ENCODE measurements at regions not wholly inside any gene's neighbourhood (a gene's known extent, or its start where the extent isn't known, plus 50 kb on each side); places are given as distances from the start of the nearest gene placed in this dataset.
"Not testable (repeated sequence)": the region's sequence is repeated elsewhere in the genome, so short reads cannot be mapped to it uniquely, and the experiment has no call there.

GRCh38 chr11:98068251-98068650 lies 952.5 kb upstream of the CNTN5 start:
- Histone ChIP-seq H2BK5ac (ENCODE audit: low read depth, low read length, poor library complexity, severe bottlenecking) (no peak overlapping the region), H3K4ac (ENCODE audit: low read depth, low read length) (no peak overlapping the region), H3K27ac (ENCODE audit: insufficient read depth, low read length) (no peak overlapping the region), H3K56ac (ENCODE audit: extremely low read depth, insufficient read depth, low read length) (no peak overlapping the region), H2AK9ac (replicated peaks; ENCODE audit: low read depth, low read length, poor library complexity) (no peak overlapping the region), H4K20me1 (ENCODE audit: insufficient read depth, low read length) (no peaks in the 10 kb centered on the region), H3K9me3 (ENCODE audit: control insufficient read depth, insufficient read depth, low read length) (0 out of 2 replicates have a peak, but pooled peaks cover 2% of the 10 kb centered on the region), H2BK20ac (ENCODE audit: low read depth, low read length) (no peak overlapping the region), H2AFZ (replicated peaks; ENCODE audit: low read length, poor library complexity) (no peak overlapping the region), H3K23ac (ENCODE audit: low read depth, low read length) (no peak overlapping the region), H3K4me1 (ENCODE audit: control insufficient read depth, insufficient read depth, low read length) (no peaks in the 10 kb centered on the region), H2BK120ac (ENCODE audit: low read depth, low read length) (no peak overlapping the region), H3K4me3 (ENCODE audit: insufficient read depth, low read depth, low read length) (no peak overlapping the region), H3K14ac (replicated peaks; ENCODE audit: low read depth, low read length) (no peak overlapping the region), H3K79me1 (ENCODE audit: low read depth in 1 of 2, low read length in 2 of 2) (no peaks in the 10 kb centered on the region), H3K36me3 (ENCODE audit: control insufficient read depth, insufficient read depth, low read length) (no peaks in the 10 kb centered on the region), H2AK5ac (ENCODE audit: low read depth, low read length) (no peak overlapping the region), H3K27me3 (ENCODE audit: control insufficient read depth, insufficient read depth, low read length) (no peaks in the 10 kb centered on the region), H3K9ac (ENCODE audit: low read depth, low read length) (no peak overlapping the region), H4K8ac (ENCODE audit: low read depth in 2 of 2, low read length in 2 of 2) (no peak overlapping the region), H3K9me1 (ENCODE audit: insufficient read depth, low read length) (no peaks in the 10 kb centered on the region), H2BK15ac (ENCODE audit: low read depth, low read length) (no peak overlapping the region), H3K4me2 (ENCODE audit: low read depth, low read length) (no peak overlapping the region), H4K5ac (ENCODE audit: low read depth, low read length) (no peak overlapping the region), H3K18ac (ENCODE audit: low read depth, low read length) (no peak overlapping the region), H4K91ac (ENCODE audit: insufficient read depth, low read depth, low read length) (no peak overlapping the region)
- POLR2A ChIA-PET (ENCODE audit: unreplicated experiment): no interaction called here
- dilution Hi-C loops (cut with HindIII; ENCODE audit: low sequenced_read_pairs, unreplicated experiment) (no loop called here), intact Hi-C loops (cut with micrococcal nuclease) (no loop called here), in situ Hi-C loops (cut with MboI; ENCODE audit: low sequenced_read_pairs) (no loop called here)
- DNase-seq (no peak), ATAC-seq (ENCODE audit: low read depth) (no peak)
- BruUV-seq (replicated peaks): no TSS peak
- CTCF ChIA-PET: no interaction called here
- WGBS, 2 experiments (ENCODE audit: extremely low coverage in 2 of 2, insufficient read length in 1 of 2): 0% methylated on average over 1 of the region's 1 CpG; no CpG with 5 or more reads in 1 of the 2 experiments
- no peak for TF ChIP-seq SMC3 (IDR thresholded peaks at IDR 0.05; ENCODE audit: low read depth, low read length)
- TF ChIP-seq MAFK (IDR thresholded peaks at IDR 0.05; ENCODE audit: low read depth, low read length): no peak
- no peak for TF ChIP-seq BHLHE40 (IDR thresholded peaks at IDR 0.05; ENCODE audit: low read depth, low read length)
- TF ChIP-seq FOS (IDR thresholded peaks at IDR 0.05; ENCODE audit: low read depth, low read length): no peak
- no peak for TF ChIP-seq CEBPB (IDR thresholded peaks at IDR 0.05; ENCODE audit: low read depth, low read length)

- H3K23ac ChIP-seq (ENCODE audit: low read depth, low read length); H3K14ac ChIP-seq (replicated peaks; ENCODE audit: low read depth, low read length); H3K36me3 ChIP-seq (ENCODE audit: control insufficient read depth, insufficient read depth, low read length); H3K4me1 ChIP-seq (ENCODE audit: control insufficient read depth, insufficient read depth, low read length); H3K79me1 ChIP-seq (ENCODE audit: low read depth in 1 of 2, low read length in 2 of 2); in situ Hi-C loops (cut with MboI; ENCODE audit: low sequenced_read_pairs); CTCF ChIA-PET; dilution Hi-C loops (cut with HindIII; ENCODE audit: low sequenced_read_pairs, unreplicated experiment); H3K9me3 ChIP-seq (ENCODE audit: control insufficient read depth, insufficient read depth, low read length); H3K4me3 ChIP-seq (ENCODE audit: insufficient read depth, low read depth, low read length); H4K91ac ChIP-seq (ENCODE audit: insufficient read depth, low read depth, low read length); H3K27me3 ChIP-seq (ENCODE audit: control insufficient read depth, insufficient read depth, low read length); H3K27ac ChIP-seq (ENCODE audit: insufficient read depth, low read length); H2BK20ac ChIP-seq (ENCODE audit: low read depth, low read length); H2BK5ac ChIP-seq (ENCODE audit: low read depth, low read length, poor library complexity, severe bottlenecking); ATAC-seq (ENCODE audit: low read depth); H2AK5ac ChIP-seq (ENCODE audit: low read depth, low read length); H3K9ac ChIP-seq (ENCODE audit: low read depth, low read length); H3K4me2 ChIP-seq (ENCODE audit: low read depth, low read length); H2BK15ac ChIP-seq (ENCODE audit: low read depth, low read length); H3K18ac ChIP-seq (ENCODE audit: low read depth, low read length); H4K20me1 ChIP-seq (ENCODE audit: insufficient read depth, low read length); H3K9me1 ChIP-seq (ENCODE audit: insufficient read depth, low read length); H4K8ac ChIP-seq (ENCODE audit: low read depth in 2 of 2, low read length in 2 of 2); BruUV-seq (replicated peaks); intact Hi-C loops (cut with micrococcal nuclease); POLR2A ChIA-PET (ENCODE audit: unreplicated experiment); H2BK120ac ChIP-seq (ENCODE audit: low read depth, low read length); H2AK9ac ChIP-seq (replicated peaks; ENCODE audit: low read depth, low read length, poor library complexity); H2AFZ ChIP-seq (replicated peaks; ENCODE audit: low read length, poor library complexity); DNase-seq; H4K5ac ChIP-seq (ENCODE audit: low read depth, low read length); H3K56ac ChIP-seq (ENCODE audit: extremely low read depth, insufficient read depth, low read length); H3K4ac ChIP-seq (ENCODE audit: low read depth, low read length): not testable (repeated sequence)
- 100% methylated on average over 4 of the region's 16 CpGs; no CpG with 5 or more reads in 1 of the 2 experiments for WGBS, 2 experiments (ENCODE audit: extremely low coverage in 2 of 2, insufficient read length in 1 of 2)
These were observed 951.6 kb upstream of the CNTN5 start for GRCh38 chr11:98069147-98069546.

Data from IMR-90 (cell line).